DMS114 treated with DMSO at 0.1 percent for 48 hours (cell line): ENCODE measurements at regions not wholly inside any gene's neighbourhood (a gene's known extent, or its start where the extent isn't known, plus 50 kb on each side); places are given as distances from the start of the nearest gene placed in this dataset.

Experiments used
- DNase-seq: peaks from one replicate; lab custom pipeline; 2025; ENCODE audit not compliant: unreplicated experiment; lab: John Stamatoyannopoulos, UW

DNA sequence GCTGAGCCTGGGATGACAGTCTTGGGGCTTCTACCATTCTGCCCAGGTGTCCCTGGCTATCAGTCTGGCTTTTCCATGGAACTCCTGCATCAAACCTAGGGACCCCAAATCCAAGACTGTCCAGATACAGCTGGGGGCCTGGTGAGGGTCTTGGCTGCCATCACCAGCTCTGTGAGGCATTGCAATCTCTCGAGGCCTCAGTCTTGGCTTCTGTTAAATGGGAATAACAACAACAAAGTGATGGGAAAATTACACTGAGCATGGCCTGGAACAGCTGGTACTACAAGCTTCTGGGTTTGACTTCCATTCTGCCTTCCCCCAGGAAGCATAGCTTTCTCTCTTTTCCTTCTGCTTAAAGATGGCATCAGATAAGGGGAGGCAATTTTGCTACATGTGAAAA lies 50.0 kb upstream of the LCTL start:
- no peak for DNase-seq

DNA sequence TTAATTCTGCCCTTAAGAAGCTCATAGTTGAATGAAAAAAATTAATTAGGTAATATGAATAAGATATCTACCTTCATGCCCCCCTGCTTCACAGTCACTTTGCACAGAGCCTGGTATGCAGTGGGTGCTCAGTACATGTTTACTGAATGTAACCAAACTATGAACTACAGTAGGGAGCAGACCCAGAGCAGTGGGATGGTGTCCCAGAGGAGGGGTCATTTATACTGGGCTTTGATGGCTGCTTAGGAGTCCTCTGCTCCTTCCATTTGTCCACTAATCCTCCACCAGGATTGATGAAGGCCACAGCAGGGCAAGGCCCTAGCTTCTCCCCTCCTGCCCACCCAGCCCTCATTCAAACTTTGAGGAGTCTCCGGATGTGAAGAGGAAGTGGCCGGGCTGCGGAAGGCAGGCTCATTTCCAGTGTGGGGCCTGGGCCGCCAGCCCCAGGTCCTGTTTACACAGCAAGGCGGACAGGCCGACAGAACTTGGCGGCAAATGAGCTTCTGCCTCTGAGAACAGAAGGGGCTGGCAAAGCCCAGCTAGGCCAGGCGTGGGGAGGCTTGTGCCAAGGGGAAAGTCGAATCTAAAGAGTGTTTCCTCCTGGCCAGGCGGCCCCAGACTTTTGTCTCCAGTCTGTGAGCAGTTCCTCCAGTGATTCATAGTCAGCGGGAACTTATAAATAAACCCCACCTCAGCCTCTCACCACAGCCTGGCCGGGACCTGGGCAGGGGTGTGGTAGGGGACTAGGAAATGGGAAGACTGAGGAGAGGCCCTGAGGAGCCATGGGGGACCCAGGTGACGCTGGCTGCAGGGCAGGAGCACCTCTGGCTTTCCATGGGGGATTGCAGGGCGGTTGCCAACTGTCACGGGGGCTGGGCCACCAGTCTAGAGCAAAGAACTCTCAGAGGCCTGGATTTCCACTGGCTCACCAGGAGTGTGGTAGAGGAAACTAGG lies 51.6 kb upstream of the LCTL start:
- no peak for DNase-seq

DNA sequence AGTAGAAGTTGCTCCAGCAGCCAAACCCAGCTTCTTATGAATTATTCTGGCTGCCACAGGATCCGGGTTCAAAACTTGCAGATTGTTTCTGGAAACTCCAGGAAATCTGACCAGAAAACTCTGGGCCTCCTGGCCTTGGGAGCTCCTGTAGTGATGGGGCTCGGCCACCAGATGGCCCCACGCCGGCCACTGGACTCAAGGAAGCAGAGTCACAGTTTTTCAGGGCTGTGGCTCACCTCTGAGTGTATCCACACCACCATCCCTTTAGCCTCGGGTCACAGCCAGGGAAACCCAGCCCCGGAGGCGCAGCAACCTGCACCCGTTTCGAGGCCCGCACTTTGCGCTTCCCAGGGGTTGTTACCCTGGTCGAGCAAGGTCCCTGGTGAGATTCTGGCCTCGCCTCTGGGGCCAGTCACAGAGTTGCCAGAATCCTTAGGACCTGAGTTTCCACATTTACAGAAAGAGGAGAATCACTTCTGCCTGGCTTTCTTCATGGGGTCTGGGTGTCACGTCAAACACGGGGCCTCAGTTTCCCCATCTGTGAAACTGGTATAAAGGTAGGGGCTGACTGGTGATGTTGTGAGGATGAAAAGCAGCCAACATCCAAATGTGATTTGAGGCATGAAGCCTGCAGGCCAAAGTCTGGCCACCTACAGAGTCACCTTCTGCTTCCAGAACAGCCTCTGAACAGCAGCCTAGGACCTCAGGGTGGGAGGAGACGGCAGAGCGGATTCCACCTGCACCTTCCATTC lies 53.5 kb upstream of the LCTL start:
- peak; percentile 62 for DNase-seq

DNA sequence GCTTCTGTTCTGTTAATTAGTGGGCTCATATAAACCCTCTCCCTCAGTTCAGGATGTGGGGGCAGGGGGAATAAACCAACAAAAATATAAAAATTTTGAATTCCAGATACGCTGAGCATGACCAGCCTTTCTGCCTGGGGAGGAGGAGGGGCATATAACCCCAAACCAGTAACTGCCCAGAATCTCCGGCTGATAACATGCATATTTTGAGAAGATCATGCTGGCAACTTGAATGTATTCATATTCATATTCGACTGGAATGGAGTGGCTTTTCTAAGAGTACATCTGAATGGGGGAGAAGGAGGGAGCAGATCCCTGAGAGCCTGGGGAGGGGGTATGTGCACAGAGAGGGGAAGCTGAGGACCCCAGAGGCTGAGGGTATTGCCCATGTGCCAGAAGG lies 54.5 kb upstream of the LCTL start:
- no peak for DNase-seq

DNA sequence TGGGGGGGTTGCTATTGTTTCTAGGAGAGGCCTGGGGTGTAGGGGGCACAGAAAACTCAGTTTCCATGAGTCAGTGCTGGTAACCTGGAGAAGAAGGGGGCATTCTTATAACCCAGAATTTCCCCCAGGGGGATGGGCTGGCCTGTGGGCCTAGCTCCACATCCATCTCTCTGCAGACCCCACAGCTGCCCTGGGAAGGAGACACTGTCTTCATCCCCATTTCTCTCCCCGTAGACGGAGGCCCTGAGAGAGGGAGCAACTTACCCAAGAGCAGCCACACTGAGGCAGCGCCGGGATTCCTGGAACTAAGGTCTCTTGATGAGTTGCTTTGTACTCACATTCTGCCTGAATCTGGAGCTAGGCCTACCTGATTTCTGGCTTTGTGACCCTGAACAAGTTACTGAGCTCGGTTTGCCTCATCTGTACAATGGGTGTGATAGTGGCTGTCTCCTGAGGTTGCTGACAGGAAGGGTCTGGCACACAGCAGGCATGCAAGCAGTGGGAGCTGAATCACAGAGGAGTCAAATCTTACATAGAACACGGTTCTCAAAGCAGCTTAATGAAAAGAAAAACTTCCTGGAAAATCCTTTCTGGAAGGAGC lies 55.0 kb upstream of the LCTL start:
- DNase-seq: no peak

DNA sequence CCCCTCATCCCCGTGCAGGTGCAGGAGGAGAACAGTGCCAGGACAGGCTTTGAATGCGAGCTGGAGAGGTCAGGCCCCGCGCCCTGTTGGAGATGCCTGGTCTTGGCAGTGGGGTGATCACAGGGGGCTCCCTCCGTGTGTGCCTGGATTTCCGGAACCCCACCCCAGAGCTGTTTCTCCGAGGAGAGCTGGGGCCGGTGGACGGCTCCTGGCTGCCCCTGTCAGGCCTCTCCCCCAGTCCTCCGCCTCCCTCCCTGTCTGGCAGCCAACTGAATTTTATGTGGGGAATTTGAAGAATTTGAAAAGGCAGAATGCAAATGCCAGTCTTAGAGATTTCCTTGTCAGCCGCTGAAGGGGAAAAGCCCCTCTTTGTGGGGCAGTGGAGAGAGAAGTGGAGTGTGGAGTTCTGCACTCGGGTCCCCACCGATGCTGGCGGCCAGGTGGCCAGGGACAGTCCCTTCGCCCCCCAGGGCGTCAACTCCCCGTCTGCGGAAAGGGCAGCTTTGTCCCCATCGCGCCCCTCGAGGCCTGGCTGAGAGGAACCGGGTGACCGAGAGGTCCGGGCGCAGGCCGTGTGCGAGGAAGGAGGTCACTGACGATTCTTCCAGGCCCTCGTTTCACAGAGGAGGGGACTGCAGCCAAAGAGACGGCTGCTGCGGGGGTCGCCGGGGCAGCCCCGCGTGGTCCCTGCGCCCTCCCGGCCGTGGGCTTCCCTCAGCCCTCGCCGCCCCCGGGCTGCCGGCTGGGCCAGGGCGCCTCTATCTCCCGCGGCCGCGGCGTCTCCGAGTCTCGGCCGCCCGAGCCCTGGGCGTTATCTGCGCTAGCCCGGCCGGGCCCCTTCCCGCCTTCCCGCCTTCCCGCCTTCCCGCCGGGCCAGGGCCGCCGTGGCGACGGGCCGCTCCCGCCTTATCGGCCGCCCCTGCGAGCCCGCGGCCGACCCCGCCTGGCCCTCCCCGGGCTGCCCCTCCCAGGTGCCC lies 56.0 kb upstream of the LCTL start:
- no peak for DNase-seq

DNA sequence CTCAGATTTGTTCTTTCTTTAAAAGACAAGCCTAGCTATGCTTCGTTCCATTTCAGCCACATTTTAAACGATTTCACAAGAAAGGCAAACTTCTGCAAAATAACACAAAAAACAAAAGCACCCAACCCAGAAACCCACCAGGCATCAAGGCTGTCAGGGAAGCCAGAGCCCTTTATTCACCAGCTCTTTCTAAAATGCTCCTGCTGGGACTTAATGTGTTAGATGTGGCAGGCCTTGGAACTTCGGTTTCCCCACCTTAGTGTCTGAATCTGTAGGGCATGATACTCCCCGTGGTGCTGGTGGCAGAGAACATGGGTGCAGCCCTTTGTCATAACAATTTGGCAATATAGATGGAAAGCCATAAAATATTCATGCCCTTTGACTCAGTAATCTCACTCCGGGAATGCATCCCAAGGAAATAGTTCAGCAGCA lies 56.8 kb upstream of the LCTL start:
- no peak for DNase-seq

DNA sequence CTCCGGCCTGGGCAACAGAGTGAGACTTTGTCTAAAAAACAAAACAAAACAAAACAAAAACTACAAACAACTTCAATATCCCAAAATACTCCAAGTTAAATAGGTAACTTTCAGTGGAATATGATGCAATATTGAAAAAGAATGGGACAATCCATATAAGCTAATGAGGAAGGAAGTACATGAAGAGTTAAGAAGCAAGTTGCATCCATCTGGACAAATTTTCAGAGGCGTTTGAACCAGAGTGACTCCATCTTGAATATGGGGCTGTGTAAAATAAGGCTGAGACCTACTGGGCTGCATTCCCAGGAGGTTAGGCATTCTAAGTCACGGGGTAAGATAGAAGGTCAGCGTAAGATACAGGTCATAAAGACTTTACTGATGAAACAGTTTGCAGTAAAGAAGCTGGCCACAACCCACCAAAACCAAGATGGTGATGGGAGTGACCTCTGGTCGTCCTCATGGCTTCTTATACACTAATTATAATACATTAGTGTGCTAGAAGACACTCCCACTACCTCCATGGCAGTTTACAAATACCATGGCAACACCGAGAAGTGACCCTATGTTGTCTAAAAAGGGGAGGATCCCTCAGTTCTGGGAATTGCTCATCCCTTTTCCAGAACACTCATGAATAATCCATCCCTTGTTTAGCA lies 58.1 kb upstream of the LCTL start:
- DNase-seq: no peak

DNA sequence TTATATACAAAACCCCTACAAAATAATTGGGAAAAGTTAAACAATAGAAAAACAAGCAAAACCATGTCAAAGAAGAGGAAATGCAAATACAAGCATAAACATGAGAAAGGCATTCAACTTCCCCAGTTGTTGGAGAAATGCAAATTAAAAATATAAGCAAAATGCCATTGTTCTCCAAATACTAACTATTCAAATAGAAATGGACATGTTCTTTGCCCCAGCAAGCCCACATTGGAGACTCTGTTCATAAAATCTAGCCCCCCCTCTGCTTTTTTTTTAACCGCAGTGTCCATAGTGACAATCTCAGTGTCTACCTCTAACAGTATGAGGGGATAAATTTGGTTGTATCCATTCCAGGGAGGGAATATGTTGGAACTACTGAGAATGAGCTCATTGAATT lies 59.7 kb upstream of the LCTL start:
- DNase-seq: no peak

DNA sequence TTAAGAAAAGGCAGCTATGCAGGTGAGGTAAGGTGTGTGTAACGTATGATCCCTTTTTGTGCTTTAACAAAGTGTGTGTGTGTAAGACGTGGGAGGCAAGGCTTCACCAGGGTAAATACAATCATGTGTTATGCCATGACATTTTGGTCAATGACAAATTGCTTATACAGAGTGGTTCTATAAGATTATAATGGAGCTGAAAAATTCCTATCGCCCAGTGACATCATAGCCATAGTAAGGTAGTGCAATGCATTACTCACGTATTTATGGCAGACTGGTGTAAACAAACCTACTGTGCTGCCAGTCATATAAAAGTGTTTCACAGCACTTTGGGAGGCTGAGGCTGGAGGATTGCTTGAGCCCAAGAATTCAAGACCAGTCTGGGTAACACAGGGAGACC lies 60.2 kb upstream of the LCTL start:
- DNase-seq: no peak

DNA sequence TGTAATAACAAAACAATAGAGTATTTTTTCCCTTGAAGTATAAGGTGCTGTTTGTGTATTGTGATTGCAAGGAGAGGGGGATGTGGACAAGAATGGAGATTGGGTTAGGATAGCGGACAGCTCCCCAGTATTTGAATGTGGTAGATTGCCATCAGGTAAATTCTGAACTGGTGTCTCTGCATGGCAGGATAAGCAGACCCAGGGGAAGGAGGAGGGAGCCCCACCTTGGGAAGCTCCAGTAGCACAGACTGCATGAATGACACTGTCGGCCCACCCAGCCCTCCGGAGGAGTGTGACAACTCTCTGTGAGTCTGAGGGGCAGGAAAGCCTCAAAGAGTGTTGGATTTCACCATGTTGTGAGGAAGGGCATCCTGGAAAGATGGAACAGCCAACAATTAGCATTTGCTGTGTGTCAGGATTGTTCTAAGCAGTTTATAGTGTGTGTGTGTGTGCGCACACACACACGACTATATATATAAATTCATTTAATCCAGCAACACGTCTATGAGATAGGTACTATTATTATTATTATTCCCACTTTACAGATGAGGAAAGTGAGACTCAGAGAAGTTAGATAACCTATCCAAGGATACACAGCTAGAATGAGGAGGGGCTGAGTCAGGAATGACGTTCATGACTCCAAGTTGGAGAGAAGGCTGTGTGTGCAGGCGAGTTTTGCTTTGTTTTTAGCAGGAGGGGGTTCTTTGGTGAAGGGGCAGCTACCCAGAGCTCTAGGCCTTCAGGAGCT lies 63.4 kb upstream of the LCTL start:
- DNase-seq: no peak

DNA sequence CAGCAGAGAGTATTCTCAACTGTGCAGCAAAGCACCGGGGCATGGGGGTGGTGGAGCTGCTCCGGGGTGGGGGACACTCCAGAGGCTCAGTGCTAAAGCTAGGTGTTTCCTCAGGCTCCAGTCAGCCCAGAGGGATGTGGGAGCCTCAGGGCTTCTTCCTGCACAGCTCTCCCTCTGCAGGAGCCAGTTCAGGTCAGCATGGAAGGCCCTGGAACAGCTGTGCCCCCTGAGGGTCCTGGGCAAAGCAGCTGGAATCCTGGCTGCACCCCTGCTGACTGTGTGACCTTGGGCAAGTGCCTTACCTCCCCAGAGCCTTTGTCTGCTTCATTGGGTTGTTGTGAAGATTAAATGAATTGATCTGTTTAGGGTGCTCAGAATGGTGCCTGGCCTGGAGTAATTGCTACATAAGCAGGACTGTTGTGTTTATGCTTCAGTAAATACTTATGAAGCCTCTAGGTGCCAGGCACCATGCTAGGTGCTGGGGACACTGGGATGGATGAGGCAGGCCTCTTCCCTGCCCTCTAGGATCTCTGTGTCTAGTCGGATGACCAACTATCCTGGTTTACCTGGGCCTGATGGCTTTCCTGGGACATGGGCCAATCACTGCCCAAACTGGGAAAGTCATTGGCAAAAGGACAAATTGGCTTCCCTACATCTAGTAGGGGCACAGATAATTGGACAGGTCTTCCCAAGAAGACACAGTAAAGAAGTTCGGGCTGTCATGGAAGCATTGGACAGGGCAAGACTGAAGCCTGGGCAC lies 64.2 kb upstream of the LCTL start:
- no peak for DNase-seq

DNA sequence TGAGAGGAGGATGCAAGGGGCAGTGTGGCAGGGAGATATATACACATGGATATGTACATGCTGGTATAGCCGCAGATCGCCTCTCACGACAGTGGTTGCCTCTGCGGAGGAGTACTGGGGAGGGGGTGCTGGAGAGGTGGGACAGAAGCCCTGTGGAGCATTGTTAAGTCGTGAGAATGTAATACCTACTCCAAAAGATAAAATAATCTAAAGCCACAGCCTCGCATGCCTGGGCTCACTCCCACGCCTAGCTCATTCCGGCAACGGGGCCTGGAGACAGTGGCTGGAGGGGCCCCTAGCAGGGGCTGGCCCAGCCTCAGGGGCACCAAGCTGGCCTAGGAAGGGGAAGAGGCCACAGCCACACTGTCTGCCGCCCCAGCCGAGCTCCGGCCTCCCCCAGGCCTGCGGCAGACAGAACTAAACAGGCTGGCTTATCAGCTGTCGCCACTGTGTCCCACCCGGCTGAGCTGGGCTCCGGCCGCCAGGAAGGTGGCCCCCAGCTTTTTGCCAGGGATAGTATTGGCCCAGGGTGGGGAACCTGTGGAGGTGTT lies 65.1 kb upstream of the LCTL start:
- no peak for DNase-seq

DNA sequence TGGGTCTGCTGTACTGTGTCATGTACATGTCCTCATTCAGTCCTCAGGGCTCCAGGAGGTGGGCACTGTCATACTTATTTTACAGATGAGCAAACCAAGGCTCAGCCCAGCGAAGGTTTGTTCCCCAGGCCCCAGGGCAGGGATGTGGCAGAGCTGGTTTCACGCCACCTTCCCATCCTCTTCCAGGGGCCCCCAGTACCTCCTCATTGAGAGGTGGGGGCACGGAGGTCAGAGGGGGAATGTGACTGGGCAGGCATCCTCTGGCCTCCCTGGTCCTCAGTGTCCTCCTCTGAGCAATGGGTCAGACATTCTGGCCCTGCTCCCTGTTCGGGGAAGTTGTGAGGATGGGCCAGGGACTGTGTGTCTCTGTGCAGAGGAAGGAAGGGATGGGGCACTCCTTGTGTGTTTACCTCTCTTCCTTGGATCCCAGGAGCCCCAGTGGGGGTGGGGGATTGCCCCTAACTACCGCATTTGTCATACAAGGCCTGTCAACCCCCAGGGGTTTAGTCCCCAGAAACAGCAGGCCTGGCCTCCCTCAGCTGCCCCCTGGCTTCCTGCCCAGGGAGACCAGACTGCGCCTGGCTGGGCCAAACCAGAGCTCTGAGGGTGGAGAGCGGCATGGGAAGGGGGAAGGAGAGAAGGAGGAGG lies 65.9 kb upstream of the LCTL start:
- no peak for DNase-seq

DNA sequence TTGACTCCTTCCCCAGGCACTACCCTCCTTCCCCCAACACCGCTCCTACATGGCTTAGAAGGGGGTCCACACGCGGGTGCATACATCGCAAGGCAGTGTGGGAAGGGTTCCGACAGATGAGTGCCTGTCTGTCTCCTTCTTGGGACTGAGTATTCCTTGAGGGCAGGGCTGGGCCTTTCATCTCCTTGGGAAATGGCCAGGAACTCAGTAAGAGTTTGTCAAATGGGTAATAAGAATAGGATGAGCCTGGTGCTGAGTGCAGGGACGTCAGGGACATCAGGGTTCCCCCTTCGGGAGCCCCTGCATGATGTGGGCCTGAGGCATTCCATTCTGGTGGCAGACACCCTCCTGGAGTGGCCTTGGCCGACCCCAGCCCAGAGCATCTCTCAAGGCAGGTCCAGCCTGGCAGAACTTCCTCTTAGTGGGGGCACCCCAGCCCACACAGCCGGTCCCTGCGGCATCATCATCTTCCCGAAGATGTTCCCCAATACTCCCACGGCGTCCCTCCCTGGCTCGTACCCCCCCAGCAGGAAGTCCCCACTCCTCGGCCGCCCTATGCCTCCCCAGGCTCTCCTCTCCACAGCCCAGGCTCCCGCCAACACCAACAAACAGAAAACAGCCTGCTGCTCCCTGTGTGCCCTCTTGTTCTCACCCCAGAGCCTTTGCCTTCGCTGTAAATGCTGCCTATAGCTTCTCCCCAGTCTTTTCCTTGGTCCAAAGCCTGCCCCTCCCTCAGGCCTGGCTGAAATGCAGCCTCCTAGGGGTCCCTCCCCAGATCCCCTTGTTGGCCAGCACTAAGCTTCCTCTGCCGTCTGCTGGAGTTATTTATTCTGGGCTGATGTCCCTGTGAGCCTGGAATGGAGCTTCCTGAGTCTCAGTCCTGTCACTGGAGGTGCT lies 67.5 kb upstream of the LCTL start:
- no peak for DNase-seq

DNA sequence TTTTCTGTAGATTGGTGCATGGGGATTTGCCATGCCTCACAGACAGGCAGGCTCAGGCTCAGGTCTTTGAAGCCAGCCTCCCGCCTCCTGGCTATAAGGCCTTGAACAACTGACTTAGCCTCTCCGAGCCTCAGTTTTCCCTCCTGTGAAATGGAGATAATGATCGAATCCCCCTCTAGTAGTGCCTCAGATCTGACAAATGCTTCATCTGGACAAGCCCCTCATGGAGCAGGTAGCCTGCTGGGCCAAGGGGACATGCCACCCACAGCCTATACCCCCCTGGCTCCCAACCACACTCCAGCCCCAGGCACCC lies 68.1 kb upstream of the LCTL start:
- DNase-seq: no peak

DNA sequence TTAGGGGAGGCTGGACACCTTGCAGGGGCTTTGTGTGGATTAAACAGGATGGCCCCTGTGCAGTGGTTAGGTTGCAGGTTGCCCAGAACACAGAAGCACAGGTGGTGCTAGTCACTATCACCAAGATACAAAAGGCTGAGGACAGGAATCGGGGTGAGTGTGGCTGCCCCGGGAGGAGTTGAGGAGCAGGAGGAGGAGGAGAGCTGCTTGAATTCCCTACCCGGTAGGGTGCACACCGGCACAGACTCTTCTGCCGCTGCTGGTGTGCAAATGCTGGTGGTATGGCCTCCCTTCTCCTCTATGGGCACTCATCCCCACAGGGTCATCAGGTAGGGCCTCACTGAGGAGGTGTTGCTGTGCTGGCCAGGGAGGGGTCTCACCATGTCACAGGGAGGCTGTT lies 67.5 kb upstream of the SMAD6 start:
- no peak for DNase-seq
